H9 (cell line): ENCODE measurements at regions not wholly inside any gene's neighbourhood (a gene's known extent, or its start where the extent isn't known, plus 50 kb on each side); places are given as distances from the start of the nearest gene placed in this dataset.

Experiments
- DNase-seq: peaks from one replicate; pipeline ENCODE4 v3.0.0-alpha.2; 2017
- H2AFZ ChIP-seq: one replicate; pipeline ENCODE4 v1.6.1; 2013; ENCODE audit warnings: mild to moderate bottlenecking, low read length, control low read depth, moderate library complexity
- H2AK5ac ChIP-seq: 2 replicates; pipeline ENCODE4 v1.6.1; 2013; ENCODE audit warnings: low read length, control low read depth, mixed read lengths; ENCODE audit not compliant: insufficient read length
- H2BK120ac ChIP-seq: one replicate; pipeline ENCODE4 v1.6.1; 2013; ENCODE audit warnings: low read depth, mild to moderate bottlenecking, low read length, control low read depth, inconsistent platforms; ENCODE audit not compliant: poor library complexity, severe bottlenecking
- H2BK12ac ChIP-seq: 2 replicates; pipeline ENCODE4 v1.6.1; 2013; ENCODE audit warnings: low read length, control low read depth, mixed read lengths, low read depth; ENCODE audit not compliant: insufficient read length
- H2BK15ac ChIP-seq: 2 replicates; pipeline ENCODE4 v1.6.1; 2013; ENCODE audit warnings: low read depth, low read length, control low read depth
- H2BK20ac ChIP-seq: one replicate; pipeline ENCODE4 v1.6.1; 2013; ENCODE audit warnings: low read depth, mild to moderate bottlenecking, low read length, control low read depth, inconsistent platforms; ENCODE audit not compliant: poor library complexity, severe bottlenecking
- H2BK5ac ChIP-seq: 2 replicates; pipeline ENCODE4 v1.6.1; 2013; ENCODE audit warnings: low read length, control low read depth, mixed read lengths; ENCODE audit not compliant: insufficient read length
- H3K14ac ChIP-seq: 2 replicates; pipeline ENCODE4 v1.6.1; 2013; ENCODE audit warnings: low read length, control low read depth; ENCODE audit not compliant: insufficient read depth
- H3K18ac ChIP-seq: 2 replicates; pipeline ENCODE4 v1.6.1; 2013; ENCODE audit warnings: low read depth, mild to moderate bottlenecking, mixed read lengths, low read length, control low read depth; ENCODE audit not compliant: insufficient read length
- H3K23ac ChIP-seq: 2 replicates; pipeline ENCODE4 v1.6.1; 2013; ENCODE audit warnings: low read length, control low read depth, mixed read lengths, low read depth; ENCODE audit not compliant: insufficient read length
- H3K23me2 ChIP-seq: 2 replicates; pipeline ENCODE4 v1.6.1; 2013; ENCODE audit warnings: low read depth, mild to moderate bottlenecking, mixed read lengths, low read length, control low read depth; ENCODE audit not compliant: insufficient read length, poor library complexity, severe bottlenecking
- H3K27ac ChIP-seq: 2 replicates; pipeline ENCODE4 v1.5.1; 2013; ENCODE audit warnings: low read length, control low read depth, mixed read lengths, low read depth; ENCODE audit not compliant: insufficient read length
- H3K27me3 ChIP-seq: 2 replicates; pipeline ENCODE4 v1.6.1; 2013; ENCODE audit warnings: low read length, control low read depth, inconsistent platforms; ENCODE audit not compliant: insufficient read depth
- H3K4ac ChIP-seq: 2 replicates; pipeline ENCODE4 v1.6.1; 2013; ENCODE audit warnings: low read depth, mild to moderate bottlenecking, control low read depth, inconsistent platforms, low read length, moderate library complexity
- H3K4me1 ChIP-seq: 2 replicates; pipeline ENCODE4 v1.6.1; 2013; ENCODE audit warnings: low read length, control low read depth, inconsistent platforms; ENCODE audit not compliant: insufficient read depth
- H3K4me2 ChIP-seq: 2 replicates; pipeline ENCODE4 v1.6.1; 2013; ENCODE audit warnings: low read length, control low read depth, mixed read lengths; ENCODE audit not compliant: insufficient read length, insufficient read depth
- H3K56ac ChIP-seq: 2 replicates; pipeline ENCODE4 v1.6.1; 2013; ENCODE audit warnings: low read depth, mild to moderate bottlenecking, mixed read lengths, low read length, control low read depth; ENCODE audit not compliant: insufficient read length
- H3K79me1 ChIP-seq: 2 replicates; pipeline ENCODE4 v1.6.1; 2013; ENCODE audit warnings: low read depth, mild to moderate bottlenecking, moderate library complexity, low read length, control low read depth, inconsistent platforms; ENCODE audit not compliant: insufficient read depth, poor library complexity, severe bottlenecking
- H3K79me2 ChIP-seq: 2 replicates; pipeline ENCODE4 v1.6.1; 2013; ENCODE audit warnings: low read length, control low read depth, inconsistent platforms; ENCODE audit not compliant: insufficient read depth
- H3K9ac ChIP-seq: 2 replicates; pipeline ENCODE4 v1.6.1; 2013; ENCODE audit warnings: low read length, control low read depth, mixed read lengths; ENCODE audit not compliant: insufficient read length; ENCODE audit errors: extremely low read depth
- H3K9me3 ChIP-seq: one replicate; pipeline ENCODE4 v1.6.1; 2013; ENCODE audit warnings: low read depth, low read length, inconsistent platforms; ENCODE audit not compliant: control insufficient read depth
- H3T11ph ChIP-seq: one replicate; pipeline ENCODE4 v1.6.1; 2013; ENCODE audit warnings: mild to moderate bottlenecking, low read length, control low read depth, inconsistent platforms
- H4K20me1 ChIP-seq: one replicate; pipeline ENCODE4 v1.6.1; 2013; ENCODE audit not compliant: control insufficient read depth, insufficient read length, insufficient read depth
- H4K5ac ChIP-seq: 2 replicates; pipeline ENCODE4 v1.6.1; 2013; ENCODE audit warnings: low read depth, mild to moderate bottlenecking, mixed read lengths, low read length, control low read depth; ENCODE audit not compliant: insufficient read length
- H4K8ac ChIP-seq: replicated peaks from 2 replicates; pipeline ENCODE4 v1.6.1; 2013; ENCODE audit warnings: low read length, control low read depth, mixed read lengths, low read depth; ENCODE audit not compliant: insufficient read length
- H4K91ac ChIP-seq: 2 replicates; pipeline ENCODE4 v1.6.1; 2013; ENCODE audit warnings: low read depth, mild to moderate bottlenecking, moderate library complexity, mixed read lengths, low read length, control low read depth; ENCODE audit not compliant: insufficient read length
- H3K27ac Mint-ChIP-seq, 3 experiments: 2 replicates in 2 of 3; 3 replicates in 1 of 3; pipeline ENCODE4 v1.8.0; 2020 to 2021; ENCODE audit warnings: mixed read lengths in 3 of 3, mild to moderate bottlenecking in 1 of 3, moderate library complexity in 1 of 3
- H3K27me3 Mint-ChIP-seq: 2 replicates; pipeline ENCODE4 v1.8.0; 2021; ENCODE audit warnings: low read depth, mild to moderate bottlenecking, moderate library complexity, mixed read lengths
- H3K36me3 Mint-ChIP-seq, 3 experiments: 2 replicates in 2 of 3; 3 replicates in 1 of 3; pipeline ENCODE4 v1.8.0; 2020 to 2021; ENCODE audit warnings: low read depth in 3 of 3, mixed read lengths in 3 of 3; ENCODE audit not compliant: insufficient read depth in 1 of 3
- H3K4me1 Mint-ChIP-seq, 2 experiments: 2 replicates each; pipeline ENCODE4 v1.8.0; 2020; ENCODE audit warnings: mixed read lengths in 2 of 2
- H3K4me3 Mint-ChIP-seq, 2 experiments: 2 replicates in 1 of 2; 3 replicates in 1 of 2; pipeline ENCODE4 v1.8.0; 2020 to 2021; ENCODE audit warnings: mild to moderate bottlenecking in 2 of 2, mixed read lengths in 2 of 2, moderate library complexity in 1 of 2
- H3K9me3 Mint-ChIP-seq, 2 experiments: 2 replicates in 1 of 2; 3 replicates in 1 of 2; pipeline ENCODE4 v1.8.0; 2020; ENCODE audit warnings: mild to moderate bottlenecking in 2 of 2, mixed read lengths in 2 of 2, moderate library complexity in 1 of 2
- CTCF ChIP-seq: fragments of 200-600 bp; sonication (generic); conservative IDR thresholded peaks from 3 replicates; pipeline ENCODE4 v1.8.0; 2021; ENCODE audit warnings: antibody characterized with exemption, mild to moderate bottlenecking
- WGBS: extraction: QIAGEN DNeasy Blood & Tissue Kit; methylation state at CpG from one replicate; pipeline ENCODE4 v1.1.7; 2013; ENCODE audit warnings: missing lambda C conversion rate, low lambda C conversion rate, mixed read lengths; ENCODE audit not compliant: insufficient read length; ENCODE audit errors: extremely low coverage; 5-methylcytosine and 5-hydroxymethylcytosine counted together

- no peaks in the 10 kb centered on the region for H3K4me1 Mint-ChIP-seq
- H3K79me1 ChIP-seq: no peaks in the 10 kb centered on the region
- no peak overlapping the region for H3K9ac ChIP-seq
- H2BK15ac ChIP-seq: no peak overlapping the region
- no peak overlapping the region for H3K4me3 Mint-ChIP-seq
- H3K27me3 ChIP-seq: no peaks in the 10 kb centered on the region
- H3K4me1 ChIP-seq: no peaks in the 10 kb centered on the region
- H3K9me3 Mint-ChIP-seq: no peaks in the 10 kb centered on the region
- H2BK12ac ChIP-seq: no peak overlapping the region
- no CpG with 5 or more reads among the region's 2 CpGs for WGBS
- no peak for DNase-seq
- no peak overlapping the region for H3K27ac ChIP-seq
- no peaks in the 10 kb centered on the region for H3K36me3 Mint-ChIP-seq
- no peak overlapping the region for H2BK120ac ChIP-seq
- no peak overlapping the region for H2BK5ac ChIP-seq
- TF ChIP-seq CTCF: no peak
- H3K27ac Mint-ChIP-seq: no peak overlapping the region
- no peaks in the 10 kb centered on the region for H3K27me3 Mint-ChIP-seq
- H3K23me2 ChIP-seq: no peaks in the 10 kb centered on the region
- no peak overlapping the region for H3K4ac ChIP-seq
- H3K23ac ChIP-seq: no peak overlapping the region
- H4K91ac ChIP-seq: no peak overlapping the region
- H3T11ph ChIP-seq: no peak overlapping the region
- H3K14ac ChIP-seq: no peak overlapping the region
- no peak overlapping the region for H2AK5ac ChIP-seq
- no peaks in the 10 kb centered on the region; the same call in 1 of the 2 replicates for H3K79me2 ChIP-seq
- no peak overlapping the region for H2BK20ac ChIP-seq
- no peak overlapping the region for H2AFZ ChIP-seq
- no peak overlapping the region for H3K18ac ChIP-seq
- no peaks in the 10 kb centered on the region for H3K9me3 ChIP-seq
- no peak overlapping the region for H3K56ac ChIP-seq
- no peak overlapping the region for H4K5ac ChIP-seq
- no peaks in the 10 kb centered on the region for H4K20me1 ChIP-seq
- H4K8ac ChIP-seq: no peak overlapping the region
- no peak overlapping the region for H3K4me2 ChIP-seq
Measured at GRCh38 chr3:94513600-94513999, 450.7 kb downstream of the NSUN3 start.
